NCI-H2081 treated with DMSO at 0.1 percent for 48 hours (cell line): ENCODE measurements at regions not wholly inside any gene's neighbourhood (a gene's known extent, or its start where the extent isn't known, plus 50 kb on each side); places are given as distances from the start of the nearest gene placed in this dataset.

Experiments used
- DNase-seq: peaks from one replicate; lab custom pipeline; 2025; lab: John Stamatoyannopoulos, UW

GRCh38 chr13:53683608-53684007 lies 655.0 kb downstream of the OLFM4 start:
- no peak for DNase-seq

- DNase-seq, result no peak
Measured at GRCh38 chr13:53691417-53691816, 662.8 kb downstream of the OLFM4 start.

- no peak for DNase-seq
Measured at GRCh38 chr13:53694814-53695532, 666.4 kb downstream of the OLFM4 start.

GRCh38 chr13:53703371-53704080 lies 674.9 kb downstream of the OLFM4 start:
- DNase-seq, result no peak

GRCh38 chr13:53719281-53719680 lies 690.7 kb downstream of the OLFM4 start:
- DNase-seq, result no peak

GRCh38 chr13:53732664-53733063 lies 704.1 kb downstream of the OLFM4 start:
- no peak for DNase-seq

- no peak for DNase-seq
Measured at GRCh38 chr13:53743906-53744305, 715.3 kb downstream of the OLFM4 start.

- no peak for DNase-seq
Measured at GRCh38 chr13:53747825-53748224, 719.2 kb downstream of the OLFM4 start.

GRCh38 chr13:53749306-53749705 lies 720.7 kb downstream of the OLFM4 start:
- DNase-seq, result no peak

GRCh38 chr13:53759016-53759415 lies 730.4 kb downstream of the OLFM4 start:
- DNase-seq, result no peak

GRCh38 chr13:53775807-53776206 lies 747.2 kb downstream of the OLFM4 start:
- DNase-seq, result no peak

GRCh38 chr13:53778937-53779336 lies 750.3 kb downstream of the OLFM4 start:
- no peak for DNase-seq

- DNase-seq, result no peak
Measured at GRCh38 chr13:53781941-53782340, 753.3 kb downstream of the OLFM4 start.

- peak; percentile 38 for DNase-seq
Measured at GRCh38 chr13:53782488-53782961, 753.9 kb downstream of the OLFM4 start.

GRCh38 chr13:53783471-53783870 lies 754.9 kb downstream of the OLFM4 start:
- DNase-seq, result no peak

- no peak for DNase-seq
Measured at GRCh38 chr13:53788286-53788685, 759.7 kb downstream of the OLFM4 start.

GRCh38 chr13:53800011-53800410 lies 771.4 kb downstream of the OLFM4 start:
- DNase-seq, result no peak

GRCh38 chr13:53807251-53807834 lies 778.7 kb downstream of the OLFM4 start:
- DNase-seq, result no peak

- no peak for DNase-seq
Measured at GRCh38 chr13:53821632-53822031, 793.0 kb downstream of the OLFM4 start.

- DNase-seq, result no peak
Measured at GRCh38 chr13:53822136-53822535, 793.5 kb downstream of the OLFM4 start.

- DNase-seq, result no peak
Measured at GRCh38 chr13:53839461-53839860, 810.8 kb downstream of the OLFM4 start.

- no peak for DNase-seq
Measured at GRCh38 chr13:53844473-53845146, 816.0 kb downstream of the OLFM4 start.

GRCh38 chr13:53847502-53847901 lies 818.9 kb downstream of the OLFM4 start:
- no peak for DNase-seq
